ENCODE measurements at regions not wholly inside any gene's neighbourhood (a gene's known extent, or its start where the extent isn't known, plus 50 kb on each side); places are given as distances from the start of the nearest gene placed in this dataset.

DNA sequence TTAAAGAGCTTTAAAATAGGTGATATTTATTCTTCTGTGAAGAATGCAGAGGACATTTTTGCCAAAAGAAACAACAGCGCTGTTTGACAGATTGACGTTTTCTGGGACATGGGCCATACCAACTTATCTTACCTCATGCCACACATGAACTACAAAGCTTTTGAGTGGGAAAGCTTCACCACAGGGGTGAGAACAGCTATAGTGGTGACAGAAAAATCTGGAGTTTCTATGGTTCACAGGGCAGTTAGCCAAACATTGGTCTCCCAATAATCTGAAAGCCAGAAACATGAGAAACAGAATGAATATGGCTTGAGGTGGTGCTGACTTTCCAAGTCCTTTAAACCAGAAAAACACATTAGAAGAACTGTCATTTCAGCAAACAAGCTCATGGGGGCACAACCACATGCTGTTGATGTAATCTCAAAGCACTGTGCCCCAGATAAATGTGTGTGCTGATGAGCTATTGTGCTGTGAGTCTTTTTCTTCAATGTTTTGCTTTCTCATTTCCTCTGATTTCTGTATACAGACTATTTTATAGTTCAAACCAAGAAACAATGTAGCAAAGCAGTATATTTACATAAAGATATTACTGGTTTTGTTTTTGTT, 905.4 kb downstream of the SLC16A7 start:
- Histone ChIP-seq H3K4me3 (ENCODE audit: low read depth, low read length) (no peak overlapping the region), H3K36me3 (ENCODE audit: control insufficient read depth, insufficient read depth, low read length) (no peaks in the 10 kb centered on the region), H3K27me3 (ENCODE audit: control insufficient read depth, insufficient read depth, low read length) (no peaks in the 10 kb centered on the region)
- ChIA-PET POLR2A (no interaction called here), CTCF (interaction anchor here (1.0 kb wide), 1 partner anchor 1098 kb away, joined by 3 read pairs; no protein-coding TSS in a partner anchor)
- TF ChIP-seq, protein P1, sequence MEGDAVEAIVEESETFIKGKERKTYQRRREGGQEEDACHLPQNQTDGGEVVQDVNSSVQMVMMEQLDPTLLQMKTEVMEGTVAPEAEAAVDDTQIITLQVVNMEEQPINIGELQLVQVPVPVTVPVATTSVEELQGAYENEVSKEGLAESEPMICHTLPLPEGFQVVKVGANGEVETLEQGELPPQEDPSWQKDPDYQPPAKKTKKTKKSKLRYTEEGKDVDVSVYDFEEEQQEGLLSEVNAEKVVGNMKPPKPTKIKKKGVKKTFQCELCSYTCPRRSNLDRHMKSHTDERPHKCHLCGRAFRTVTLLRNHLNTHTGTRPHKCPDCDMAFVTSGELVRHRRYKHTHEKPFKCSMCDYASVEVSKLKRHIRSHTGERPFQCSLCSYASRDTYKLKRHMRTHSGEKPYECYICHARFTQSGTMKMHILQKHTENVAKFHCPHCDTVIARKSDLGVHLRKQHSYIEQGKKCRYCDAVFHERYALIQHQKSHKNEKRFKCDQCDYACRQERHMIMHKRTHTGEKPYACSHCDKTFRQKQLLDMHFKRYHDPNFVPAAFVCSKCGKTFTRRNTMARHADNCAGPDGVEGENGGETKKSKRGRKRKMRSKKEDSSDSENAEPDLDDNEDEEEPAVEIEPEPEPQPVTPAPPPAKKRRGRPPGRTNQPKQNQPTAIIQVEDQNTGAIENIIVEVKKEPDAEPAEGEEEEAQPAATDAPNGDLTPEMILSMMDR (IDR thresholded peaks at IDR 0.05; ENCODE audit: insufficient read depth, low read depth, low read length) = no peak
- DNase-seq (ENCODE audit: low read depth) = no peak

DNA sequence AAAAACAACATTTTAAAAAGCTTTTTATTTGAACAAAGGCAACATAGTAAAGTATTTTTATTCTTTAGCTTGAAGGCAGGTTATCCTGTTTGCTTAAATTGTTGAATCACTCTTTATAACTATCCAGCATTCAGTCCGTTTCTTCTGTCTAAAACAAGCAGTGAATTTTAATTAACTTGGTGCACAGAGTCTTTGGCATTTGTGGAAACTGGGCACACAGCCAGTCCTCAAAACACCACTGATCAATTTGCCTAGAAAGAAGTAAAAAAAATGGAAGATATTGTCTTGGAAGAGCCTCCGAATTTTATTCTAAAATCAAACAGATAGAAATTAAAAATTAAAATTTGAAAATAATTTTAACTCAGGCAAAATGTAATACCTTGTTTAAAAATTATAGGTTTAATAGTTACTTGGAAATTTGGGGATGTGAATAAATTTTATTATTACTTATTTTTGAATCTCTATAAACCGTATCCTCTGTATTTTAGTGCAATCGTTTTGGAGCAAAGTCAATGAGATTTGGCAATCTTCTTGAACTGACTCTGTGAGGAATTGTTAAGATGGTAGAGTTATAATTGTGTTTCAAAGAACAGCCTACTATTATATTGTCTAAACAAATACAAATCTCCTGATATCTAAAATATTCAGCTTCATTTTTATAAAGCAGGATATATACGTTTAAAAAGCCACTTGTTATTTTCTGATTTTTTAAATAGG, 927.0 kb downstream of the SLC16A7 start:
- Histone ChIP-seq H3K27me3 (ENCODE audit: control insufficient read depth, insufficient read depth, low read length) (no peaks in the 10 kb centered on the region), H3K36me3 (ENCODE audit: control insufficient read depth, insufficient read depth, low read length) (no peaks in the 10 kb centered on the region), H3K4me3 (ENCODE audit: low read depth, low read length) (no peak overlapping the region)
- CTCF ChIA-PET = no interaction called here
- no peak for DNase-seq (ENCODE audit: low read depth)
- TF ChIP-seq, protein P1 (IDR thresholded peaks at IDR 0.05; ENCODE audit: insufficient read depth, low read depth, low read length) = no peak
- POLR2A ChIA-PET = no interaction called here

DNA sequence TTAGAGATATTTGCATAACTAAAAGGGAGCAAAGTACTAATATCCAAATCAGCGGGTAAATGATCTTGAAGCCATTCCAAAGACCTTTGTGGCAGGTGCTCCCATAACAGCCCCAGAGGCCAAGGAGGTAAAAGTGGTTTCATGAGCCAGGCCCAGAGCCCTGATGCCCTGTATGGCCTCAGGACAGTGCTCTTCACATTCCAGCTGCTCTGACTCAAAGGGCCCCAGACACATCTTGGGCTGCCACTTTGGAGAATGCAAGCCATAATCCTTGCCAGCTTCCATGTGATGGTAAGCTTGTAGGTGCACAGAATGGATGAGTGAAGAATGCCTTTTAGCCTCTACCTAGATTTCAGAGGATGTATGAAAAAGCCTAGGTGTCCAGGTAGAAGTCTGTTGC, 933.4 kb downstream of the SLC16A7 start:
- H3K36me3 ChIP-seq (ENCODE audit: control insufficient read depth, insufficient read depth, low read length) = no peaks in the 10 kb centered on the region
- ChIA-PET POLR2A (no interaction called here), CTCF (no interaction called here)
- DNase-seq (ENCODE audit: low read depth) = no peak
- TF ChIP-seq, protein P1 (IDR thresholded peaks at IDR 0.05; ENCODE audit: insufficient read depth, low read depth, low read length) = no peak
- H3K27me3 ChIP-seq (ENCODE audit: control insufficient read depth, insufficient read depth, low read length) = no peaks in the 10 kb centered on the region
- H3K4me3 ChIP-seq (ENCODE audit: low read depth, low read length) = no peak overlapping the region

DNA sequence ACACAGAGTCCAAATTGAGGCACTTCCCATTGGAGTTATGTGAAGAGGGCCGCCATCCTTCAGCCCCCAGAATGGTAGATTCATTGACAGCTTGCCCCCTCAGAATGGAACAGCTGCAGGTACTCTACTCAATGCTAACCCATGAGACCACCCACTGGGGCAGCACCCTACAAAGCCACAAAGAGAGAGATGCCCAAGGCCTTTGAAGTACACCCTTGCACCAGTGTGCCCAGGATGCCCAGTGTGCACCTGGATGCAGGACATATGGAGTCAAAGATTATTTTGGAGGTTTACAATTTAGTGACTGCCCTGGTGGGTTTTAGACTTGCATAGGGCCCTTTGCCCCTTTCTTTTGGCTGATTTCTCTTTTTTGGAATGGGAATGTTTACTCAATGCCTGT, 933.9 kb downstream of the SLC16A7 start:
- CTCF ChIA-PET = no interaction called here
- no peaks in the 10 kb centered on the region for H3K27me3 ChIP-seq (ENCODE audit: control insufficient read depth, insufficient read depth, low read length)
- no peak overlapping the region for H3K4me3 ChIP-seq (ENCODE audit: low read depth, low read length)
- no peak for DNase-seq (ENCODE audit: low read depth)
- H3K36me3 ChIP-seq (ENCODE audit: control insufficient read depth, insufficient read depth, low read length) = no peaks in the 10 kb centered on the region
- POLR2A ChIA-PET = no interaction called here
- TF ChIP-seq, protein P1 (IDR thresholded peaks at IDR 0.05; ENCODE audit: insufficient read depth, low read depth, low read length) = no peak

DNA sequence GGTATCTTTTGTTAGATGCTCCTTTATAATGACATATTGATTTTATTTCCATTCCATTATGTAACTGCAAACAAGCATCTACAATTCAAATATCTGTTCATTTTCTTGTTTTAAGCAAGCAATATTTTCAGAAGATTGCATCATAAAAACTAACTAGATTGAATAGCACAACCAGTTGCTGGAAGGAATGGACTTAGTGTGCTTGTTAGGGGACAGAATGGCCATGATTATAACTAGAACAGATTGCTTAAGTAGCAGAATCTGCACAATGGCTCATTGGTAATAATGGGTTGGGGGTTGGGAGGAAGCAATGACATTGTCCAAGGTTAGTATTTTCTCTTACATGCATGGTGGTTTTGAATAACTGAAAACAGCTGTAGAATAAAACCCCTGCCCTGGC, 939.5 kb downstream of the SLC16A7 start:
- POLR2A ChIA-PET = no interaction called here

More for the DNA sequence above, 939.5 kb downstream of the SLC16A7 start:
- Histone ChIP-seq H3K27me3 (ENCODE audit: control insufficient read depth, insufficient read depth, low read length) (no peaks in the 10 kb centered on the region), H3K36me3 (ENCODE audit: control insufficient read depth, insufficient read depth, low read length) (no peaks in the 10 kb centered on the region), H3K4me3 (ENCODE audit: low read depth, low read length) (no peak overlapping the region)
- CTCF ChIA-PET = no interaction called here
- peak; percentile 22 for DNase-seq (ENCODE audit: low read depth)
- TF ChIP-seq, protein P1 (IDR thresholded peaks at IDR 0.05; ENCODE audit: insufficient read depth, low read depth, low read length) = no peak

Data from BJ (cell line).